Heart left ventricle (tissue), 13 donors: ENCODE measurements at regions not wholly inside any gene's neighbourhood (a gene's known extent, or its start where the extent isn't known, plus 50 kb on each side); places are given as distances from the start of the nearest gene placed in this dataset.

Source experiments
- POLR2A ChIP-seq, 2 donors: fragments of 450-650 bp; IDR thresholded peaks; one replicate each; pipeline ENCODE4 v1.6.1; 2017; ENCODE audit warnings: antibody characterized with exemption in 2 of 2, mild to moderate bottlenecking in 2 of 2, moderate library complexity in 2 of 2
- TF ChIP-seq, protein P1 (sequence below), 12 donors: fragments of 200-600 bp; sonication (generic) in 4 of 12; IDR thresholded peaks; one replicate each; pipeline versions ENCODE4 v1.5.0 to v1.8.0; 2018 to 2022; ENCODE audit warnings: antibody characterized with exemption in 12 of 12, mild to moderate bottlenecking in 5 of 12
- donor health status: ischemic (EF 13 %, LVEDD 7.1; RV severe dilation, severe dysfunction).
- donor health status: DM: no; HTN: yes; CAD: no.
- donor health status: DM: no; HTN: no; CAD: no.
- donor health status: ischemic (EF 25% LVEDD 6.9; RV normal size, moderate dysfunction).
- donor health status: ischemic (EF 25% LVEDD 5.7; RV mildly dilated, moderate dysfunction).
- donor health status: ischemic (EF 35%, LVEDD 5.7; RV mildly dilated, moderate dysfunction).
- donor health status: nonischemic (EF 11% LVEDD 7.7; RV severe dilation, severe dysfunction).
- donor health status: DM: yes; HTN: yes; CAD: no.
- donor health status: PGD.
- donor health status: ischemic (EF 29% LVEDD 5.4; RV normal size, mild dysfunction).
- donor health status: nonischemic (EF 23%, LVEDD 6.1; RV moderate dilation, normal function).

DNA sequence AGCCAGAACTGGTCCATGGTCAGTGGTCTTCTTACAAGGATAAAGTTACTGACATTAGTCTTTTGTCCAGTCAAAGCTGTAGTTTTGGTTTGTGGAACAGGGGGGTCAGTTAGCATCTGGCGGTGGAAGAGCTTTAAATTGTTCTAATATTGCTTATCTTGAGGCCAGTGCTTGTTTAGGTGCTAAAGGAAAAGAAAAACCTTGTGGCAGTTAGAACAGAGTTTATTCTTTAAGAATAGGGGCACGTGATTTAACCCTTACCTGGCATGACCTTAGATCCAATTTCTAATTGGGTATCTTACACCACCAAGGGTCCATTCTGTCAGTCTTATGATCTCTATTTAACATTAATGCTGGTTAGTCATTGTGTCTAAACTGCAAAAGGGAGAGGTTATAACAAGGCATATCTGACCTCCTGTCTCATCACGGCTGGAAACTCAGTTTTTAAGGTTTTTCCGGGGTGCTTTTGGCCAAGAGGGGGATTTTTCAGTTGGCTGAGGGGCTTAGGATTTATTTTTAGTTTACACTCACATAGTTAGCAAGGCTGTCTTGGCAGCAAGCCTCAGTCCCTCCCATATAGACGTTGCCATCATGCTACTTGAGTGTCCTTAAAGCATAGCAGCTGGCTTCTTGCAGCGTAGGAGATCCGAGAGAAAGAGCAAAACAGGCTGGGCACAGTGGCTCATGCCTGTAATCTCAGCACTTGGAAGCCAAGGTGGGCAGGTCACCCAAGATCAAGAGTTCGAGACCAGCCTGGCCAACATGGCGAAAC, 60.1 kb upstream of the FAM89A start:
- TF ChIP-seq POLR2A (IDR thresholded peaks at IDR 0.05): no peak
- TF ChIP-seq, protein P1, sequence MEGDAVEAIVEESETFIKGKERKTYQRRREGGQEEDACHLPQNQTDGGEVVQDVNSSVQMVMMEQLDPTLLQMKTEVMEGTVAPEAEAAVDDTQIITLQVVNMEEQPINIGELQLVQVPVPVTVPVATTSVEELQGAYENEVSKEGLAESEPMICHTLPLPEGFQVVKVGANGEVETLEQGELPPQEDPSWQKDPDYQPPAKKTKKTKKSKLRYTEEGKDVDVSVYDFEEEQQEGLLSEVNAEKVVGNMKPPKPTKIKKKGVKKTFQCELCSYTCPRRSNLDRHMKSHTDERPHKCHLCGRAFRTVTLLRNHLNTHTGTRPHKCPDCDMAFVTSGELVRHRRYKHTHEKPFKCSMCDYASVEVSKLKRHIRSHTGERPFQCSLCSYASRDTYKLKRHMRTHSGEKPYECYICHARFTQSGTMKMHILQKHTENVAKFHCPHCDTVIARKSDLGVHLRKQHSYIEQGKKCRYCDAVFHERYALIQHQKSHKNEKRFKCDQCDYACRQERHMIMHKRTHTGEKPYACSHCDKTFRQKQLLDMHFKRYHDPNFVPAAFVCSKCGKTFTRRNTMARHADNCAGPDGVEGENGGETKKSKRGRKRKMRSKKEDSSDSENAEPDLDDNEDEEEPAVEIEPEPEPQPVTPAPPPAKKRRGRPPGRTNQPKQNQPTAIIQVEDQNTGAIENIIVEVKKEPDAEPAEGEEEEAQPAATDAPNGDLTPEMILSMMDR (IDR thresholded peaks at IDR 0.05): no peak
